ENCODE measurements at regions not wholly inside any gene's neighbourhood (a gene's known extent, or its start where the extent isn't known, plus 50 kb on each side); places are given as distances from the start of the nearest gene placed in this dataset.

DNA sequence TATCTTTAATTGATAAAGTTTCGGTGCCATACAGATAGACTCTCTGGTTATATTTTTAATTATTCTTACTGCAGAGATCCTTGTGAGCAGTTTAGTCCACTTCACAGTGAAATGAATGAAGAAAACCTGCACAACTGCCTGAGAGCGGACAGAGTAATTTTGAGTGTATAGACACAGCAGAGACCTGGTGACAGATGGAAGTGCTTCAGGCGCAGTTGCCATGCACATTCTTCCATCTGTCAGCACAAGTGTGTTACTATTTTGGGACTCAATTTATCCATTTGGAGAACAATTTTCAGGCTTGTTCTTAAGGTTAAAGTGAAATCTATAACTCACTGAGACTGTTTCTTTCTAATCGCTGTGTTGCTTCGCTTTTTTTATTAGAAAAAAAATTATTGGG lies 147.8 kb upstream of the SPHKAP start:
- ChIA-PET POLR2A (no interaction called here), CTCF (no interaction called here)
- no peak overlapping the region for H3K27ac Mint-ChIP-seq
- Histone ChIP-seq H3K27me3 (ENCODE audit: insufficient read depth, low read length, poor library complexity, severe bottlenecking) (no peaks in the 10 kb centered on the region), H3K9me3 (ENCODE audit: low read length) (no peaks in the 10 kb centered on the region), H3K4me1 (ENCODE audit: insufficient read depth, low read length) (no peaks in the 10 kb centered on the region), H3K4me3 (ENCODE audit: low read length) (no peak overlapping the region), H3K27ac (ENCODE audit: low read depth, low read length) (no peak overlapping the region), H3K36me3 (ENCODE audit: insufficient read depth, low read length) (no peaks in the 10 kb centered on the region)
- H3K4me3 Mint-ChIP-seq, result no peak overlapping the region
- no peaks in the 10 kb centered on the region for H3K4me1 Mint-ChIP-seq
- peaks cover 14 to 33% (median 18%) of the 10 kb centered on the region in 5 donors for H3K9me3 Mint-ChIP-seq
- H3K36me3 Mint-ChIP-seq, result no peaks in the 10 kb centered on the region
- no peaks in the 10 kb centered on the region for H3K27me3 Mint-ChIP-seq
- no peak for DNase-seq

DNA sequence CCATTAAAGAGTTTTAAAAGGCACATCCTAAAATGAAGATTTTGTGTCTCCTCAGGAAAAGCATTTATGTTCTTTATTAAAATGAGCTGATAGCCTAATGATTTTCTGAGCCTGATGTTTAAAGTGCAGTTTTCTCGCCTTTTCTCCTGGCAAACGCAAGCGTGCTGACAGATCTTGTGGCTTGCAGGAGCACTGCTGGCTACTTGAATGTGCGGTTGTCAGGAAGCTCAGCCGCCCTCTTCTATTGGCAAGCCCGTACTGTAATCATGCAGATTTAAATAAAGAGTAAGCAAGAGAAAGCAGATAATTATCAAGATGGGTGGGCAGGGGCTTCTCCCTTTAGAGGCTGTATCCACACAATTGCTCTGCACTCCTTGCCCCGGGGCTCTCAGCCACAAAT lies 139.5 kb upstream of the SPHKAP start:
- Mint-ChIP-seq H3K36me3 (no peaks in the 10 kb centered on the region), H3K27me3 (no peaks in the 10 kb centered on the region), H3K4me3 (no peak overlapping the region), H3K4me1 (no peaks in the 10 kb centered on the region), H3K9me3 (peaks cover 0 to 32% (median 6%) of the 10 kb centered on the region in 5 donors), H3K27ac (no peak overlapping the region)
- Histone ChIP-seq H3K27ac (ENCODE audit: low read depth, low read length) (no peak overlapping the region), H3K9me3 (ENCODE audit: low read length) (no peaks in the 10 kb centered on the region), H3K36me3 (ENCODE audit: insufficient read depth, low read length) (no peaks in the 10 kb centered on the region), H3K4me1 (ENCODE audit: insufficient read depth, low read length) (no peaks in the 10 kb centered on the region), H3K4me3 (ENCODE audit: low read length) (no peak overlapping the region), H3K27me3 (ENCODE audit: insufficient read depth, low read length, poor library complexity, severe bottlenecking) (no peaks in the 10 kb centered on the region)
- ChIA-PET POLR2A (no interaction called here), CTCF (no interaction called here)
- no peak for DNase-seq

DNA sequence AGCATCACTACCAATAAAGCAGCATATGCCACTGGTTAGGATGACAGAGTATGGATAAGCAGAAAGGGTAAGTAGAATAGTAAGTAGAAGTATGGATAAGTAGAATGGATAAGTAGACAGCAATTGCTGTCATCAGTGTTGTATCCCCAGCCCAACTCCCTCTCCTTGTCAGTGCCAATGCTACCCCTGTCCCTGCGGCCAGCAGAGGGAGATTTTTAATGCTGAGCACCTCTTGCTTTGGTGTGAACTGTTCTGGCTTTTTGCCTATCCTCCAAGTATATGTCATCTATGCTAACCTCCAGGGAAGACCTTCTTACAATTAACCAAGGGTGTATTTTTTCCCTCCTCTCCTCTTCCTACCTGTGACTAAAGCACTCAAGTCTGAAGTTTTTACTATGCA lies 136.7 kb upstream of the SPHKAP start:
- Mint-ChIP-seq H3K9me3 (peaks cover 0 to 14% (median 1%) of the 10 kb centered on the region in 5 donors), H3K27me3 (no peaks in the 10 kb centered on the region), H3K4me3 (no peak overlapping the region), H3K36me3 (no peaks in the 10 kb centered on the region), H3K4me1 (no peaks in the 10 kb centered on the region), H3K27ac (no peak overlapping the region)
- Histone ChIP-seq H3K4me3 (ENCODE audit: low read length) (no peak overlapping the region), H3K27ac (ENCODE audit: low read depth, low read length) (no peak overlapping the region), H3K27me3 (ENCODE audit: insufficient read depth, low read length, poor library complexity, severe bottlenecking) (no peaks in the 10 kb centered on the region), H3K4me1 (ENCODE audit: insufficient read depth, low read length) (no peaks in the 10 kb centered on the region), H3K36me3 (ENCODE audit: insufficient read depth, low read length) (no peaks in the 10 kb centered on the region), H3K9me3 (ENCODE audit: low read length) (no peaks in the 10 kb centered on the region)
- ChIA-PET POLR2A (no interaction called here), CTCF (no interaction called here)
- no peak for DNase-seq

GRCh38 chr2:228312172-228312571 lies 130.7 kb upstream of the SPHKAP start:
- H3K27me3 Mint-ChIP-seq, result no peaks in the 10 kb centered on the region
- ChIA-PET POLR2A (no interaction called here), CTCF (no interaction called here)
- no peak for DNase-seq
- no peaks in the 10 kb centered on the region for H3K4me1 ChIP-seq (ENCODE audit: insufficient read depth, low read length)
- peaks cover 2 to 12% (median 6%) of the 10 kb centered on the region in 5 donors for H3K9me3 Mint-ChIP-seq
- no peak overlapping the region for H3K4me3 Mint-ChIP-seq
- no peaks in the 10 kb centered on the region for H3K36me3 ChIP-seq (ENCODE audit: insufficient read depth, low read length)
- no peaks in the 10 kb centered on the region for H3K27me3 ChIP-seq (ENCODE audit: insufficient read depth, low read length, poor library complexity, severe bottlenecking)
- no peak overlapping the region for H3K27ac Mint-ChIP-seq
- no peaks in the 10 kb centered on the region for H3K9me3 ChIP-seq (ENCODE audit: low read length)
- no peak overlapping the region for H3K4me3 ChIP-seq (ENCODE audit: low read length)
- H3K4me1 Mint-ChIP-seq, result no peaks in the 10 kb centered on the region
- H3K27ac ChIP-seq (ENCODE audit: low read depth, low read length), result no peak overlapping the region
- no peaks in the 10 kb centered on the region for H3K36me3 Mint-ChIP-seq

DNA sequence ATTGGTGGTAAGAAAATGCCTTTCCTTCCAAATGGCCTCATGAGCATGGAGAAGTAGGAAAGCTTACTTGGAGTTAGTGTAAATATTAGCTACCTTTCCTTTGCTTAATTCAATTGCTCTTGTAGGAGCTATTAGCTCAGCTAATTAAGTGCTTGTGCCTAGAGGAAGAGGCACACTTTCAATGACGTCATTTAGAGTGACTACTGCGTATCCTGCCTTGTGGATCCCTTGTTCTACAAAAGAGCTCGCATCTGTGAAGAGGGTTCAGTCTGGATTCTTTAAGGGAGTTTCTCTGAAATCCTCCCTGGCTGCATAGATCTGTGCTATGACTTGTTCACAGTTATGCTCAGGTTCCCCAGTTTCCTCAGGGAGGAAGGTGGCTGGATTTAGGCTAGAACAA lies 122.5 kb upstream of the SPHKAP start:
- H3K9me3 ChIP-seq (ENCODE audit: low read length), result no peaks in the 10 kb centered on the region
- no peak overlapping the region for H3K27ac ChIP-seq (ENCODE audit: low read depth, low read length)
- no peaks in the 10 kb centered on the region for H3K27me3 ChIP-seq (ENCODE audit: insufficient read depth, low read length, poor library complexity, severe bottlenecking)
- no peak overlapping the region for H3K4me3 Mint-ChIP-seq
- H3K9me3 Mint-ChIP-seq, result peaks cover 0 to 19% (median 9%) of the 10 kb centered on the region in 5 donors
- H3K4me3 ChIP-seq (ENCODE audit: low read length), result no peak overlapping the region
- no peaks in the 10 kb centered on the region for H3K4me1 ChIP-seq (ENCODE audit: insufficient read depth, low read length)
- H3K27me3 Mint-ChIP-seq, result no peaks in the 10 kb centered on the region
- ChIA-PET CTCF (no interaction called here), POLR2A (no interaction called here)
- DNase-seq, result no peak
- no peak overlapping the region for H3K27ac Mint-ChIP-seq
- H3K36me3 Mint-ChIP-seq, result peaks cover 0 to 1% (median 0%) of the 10 kb centered on the region in 3 donors
- no peaks in the 10 kb centered on the region for H3K4me1 Mint-ChIP-seq
- H3K36me3 ChIP-seq (ENCODE audit: insufficient read depth, low read length), result no peaks in the 10 kb centered on the region

- H3K4me1 Mint-ChIP-seq, result no peaks in the 10 kb centered on the region
- H3K27ac Mint-ChIP-seq, result no peak overlapping the region
- peaks cover 0 to 13% (median 12%) of the 10 kb centered on the region in 5 donors for H3K9me3 Mint-ChIP-seq
- ChIA-PET CTCF (no interaction called here), POLR2A (no interaction called here)
- Histone ChIP-seq H3K4me3 (ENCODE audit: low read length) (no peak overlapping the region), H3K36me3 (ENCODE audit: insufficient read depth, low read length) (no peaks in the 10 kb centered on the region), H3K9me3 (ENCODE audit: low read length) (no peaks in the 10 kb centered on the region), H3K27ac (ENCODE audit: low read depth, low read length) (no peak overlapping the region), H3K27me3 (ENCODE audit: insufficient read depth, low read length, poor library complexity, severe bottlenecking) (no peaks in the 10 kb centered on the region), H3K4me1 (ENCODE audit: insufficient read depth, low read length) (no peaks in the 10 kb centered on the region)
- H3K36me3 Mint-ChIP-seq, result no peaks in the 10 kb centered on the region
- H3K4me3 Mint-ChIP-seq, result no peak overlapping the region
- H3K27me3 Mint-ChIP-seq, result no peaks in the 10 kb centered on the region
- DNase-seq, result no peak
These were observed 102.1 kb upstream of the SPHKAP start for GRCh38 chr2:228283491-228284171.

DNA sequence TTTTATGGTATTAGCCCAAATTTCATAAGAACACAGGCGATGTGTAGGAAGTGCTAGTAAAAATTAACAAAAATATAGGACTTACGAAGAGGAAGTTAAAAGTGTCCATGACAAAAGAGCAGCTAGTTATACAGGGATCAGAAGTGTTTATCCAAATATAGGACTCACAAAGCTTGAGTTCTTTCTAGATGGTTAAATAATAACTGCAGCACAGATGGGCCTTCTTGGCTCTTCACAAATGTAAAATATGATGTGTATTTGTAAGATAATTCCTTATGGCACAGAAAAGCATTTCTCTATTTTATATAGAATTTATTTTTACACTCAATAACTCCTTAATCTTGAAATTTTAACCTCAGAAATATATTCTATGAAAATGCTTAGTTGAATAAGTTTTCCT lies 100.9 kb upstream of the SPHKAP start:
- Histone ChIP-seq H3K4me3 (ENCODE audit: low read length) (no peak overlapping the region), H3K4me1 (ENCODE audit: insufficient read depth, low read length) (no peaks in the 10 kb centered on the region), H3K36me3 (ENCODE audit: insufficient read depth, low read length) (no peaks in the 10 kb centered on the region), H3K27me3 (ENCODE audit: insufficient read depth, low read length, poor library complexity, severe bottlenecking) (no peaks in the 10 kb centered on the region), H3K27ac (ENCODE audit: low read depth, low read length) (no peak overlapping the region), H3K9me3 (ENCODE audit: low read length) (no peaks in the 10 kb centered on the region)
- Mint-ChIP-seq H3K27ac (no peak overlapping the region), H3K27me3 (no peaks in the 10 kb centered on the region), H3K4me3 (no peak overlapping the region), H3K9me3 (peaks cover 0 to 15% (median 7%) of the 10 kb centered on the region in 5 donors), H3K4me1 (no peaks in the 10 kb centered on the region), H3K36me3 (no peaks in the 10 kb centered on the region)
- CTCF ChIA-PET, result no interaction called here
- DNase-seq, result no peak
- POLR2A ChIA-PET, result no interaction called here

DNA sequence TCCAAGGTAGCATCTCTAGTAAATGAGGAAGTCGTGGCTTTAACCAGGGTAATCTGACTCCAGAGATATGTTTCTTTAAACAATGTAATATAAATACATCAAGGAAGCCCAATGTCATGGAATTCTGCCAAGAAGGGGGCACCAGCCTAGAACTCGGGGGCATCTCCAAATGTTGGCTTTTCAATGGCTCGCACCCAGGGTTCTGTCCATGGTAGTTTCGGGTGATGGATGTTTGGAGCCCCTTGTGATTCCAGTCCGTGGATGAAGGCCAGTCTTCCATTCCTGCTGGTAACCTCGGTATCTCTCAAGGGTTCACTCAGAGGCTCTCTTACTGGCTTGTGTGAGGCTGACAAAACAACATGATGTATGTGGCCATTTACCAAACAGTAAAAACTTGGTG lies 91.7 kb upstream of the SPHKAP start:
- H3K4me1 Mint-ChIP-seq, result no peaks in the 10 kb centered on the region
- no peak overlapping the region for H3K4me3 ChIP-seq (ENCODE audit: low read length)

DNA sequence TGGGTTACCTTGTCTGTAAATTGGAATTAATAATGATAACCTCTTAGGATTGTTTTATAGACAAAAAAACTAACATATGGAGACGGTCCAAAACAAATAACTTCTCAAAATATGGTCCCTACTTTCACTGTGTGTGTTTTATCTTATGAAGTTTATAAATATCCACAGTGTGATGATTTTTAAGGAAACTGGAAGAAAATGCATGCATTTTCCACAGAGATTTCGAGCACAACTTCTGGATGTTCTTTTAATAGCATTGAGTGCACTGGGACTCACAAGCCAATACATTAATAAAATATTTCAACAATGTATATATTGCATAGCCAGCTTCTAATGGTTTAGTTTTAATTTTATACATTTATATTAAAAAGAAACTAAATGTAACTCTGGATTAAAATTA lies 87.9 kb upstream of the SPHKAP start:
- ChIA-PET CTCF (no interaction called here), POLR2A (no interaction called here)
- Histone ChIP-seq H3K4me3 (ENCODE audit: low read length) (no peak overlapping the region), H3K9me3 (ENCODE audit: low read length) (no peaks in the 10 kb centered on the region), H3K27me3 (ENCODE audit: insufficient read depth, low read length, poor library complexity, severe bottlenecking) (no peaks in the 10 kb centered on the region), H3K27ac (ENCODE audit: low read depth, low read length) (no peak overlapping the region), H3K4me1 (ENCODE audit: insufficient read depth, low read length) (no peaks in the 10 kb centered on the region), H3K36me3 (ENCODE audit: insufficient read depth, low read length) (no peaks in the 10 kb centered on the region)
- Mint-ChIP-seq H3K36me3 (no peaks in the 10 kb centered on the region), H3K4me3 (no peak overlapping the region), H3K27me3 (no peaks in the 10 kb centered on the region), H3K9me3 (peaks cover 0 to 13% (median 0%) of the 10 kb centered on the region in 5 donors), H3K27ac (no peak overlapping the region), H3K4me1 (no peaks in the 10 kb centered on the region)
- no peak for DNase-seq

More for the DNA sequence above, 91.7 kb upstream of the SPHKAP start:
- H3K36me3 ChIP-seq (ENCODE audit: insufficient read depth, low read length), result no peaks in the 10 kb centered on the region
- CTCF ChIA-PET, result no interaction called here
- Mint-ChIP-seq H3K27me3 (no peaks in the 10 kb centered on the region), H3K27ac (no peak overlapping the region), H3K9me3 (peaks cover 0 to 9% (median 5%) of the 10 kb centered on the region in 5 donors), H3K4me3 (no peak overlapping the region), H3K36me3 (no peaks in the 10 kb centered on the region)
- no peak overlapping the region for H3K27ac ChIP-seq (ENCODE audit: low read depth, low read length)
- H3K27me3 ChIP-seq (ENCODE audit: insufficient read depth, low read length, poor library complexity, severe bottlenecking), result no peaks in the 10 kb centered on the region
- no peaks in the 10 kb centered on the region for H3K9me3 ChIP-seq (ENCODE audit: low read length)
- no peaks in the 10 kb centered on the region for H3K4me1 ChIP-seq (ENCODE audit: insufficient read depth, low read length)
- DNase-seq, result no peak
- POLR2A ChIA-PET, result no interaction called here

Data from CD8-positive, alpha-beta memory T cell (primary cell).